Neural cell (in vitro differentiated cells): ENCODE measurements at regions not wholly inside any gene's neighbourhood (a gene's known extent, or its start where the extent isn't known, plus 50 kb on each side); places are given as distances from the start of the nearest gene placed in this dataset.

Source experiments
- H2AFZ ChIP-seq: fragments of 200-600, 300-800 bp; sonication (generic), shearing (Covaris generic); 2 replicates; pipeline ENCODE4 v1.6.0; 2014; ENCODE audit warnings: low read depth, mild to moderate bottlenecking, antibody characterized with exemption, low read length, moderate library complexity
- H3F3A ChIP-seq: fragments of 200-600 bp; shearing (Covaris generic); 2 replicates; pipeline ENCODE4 v1.6.1; 2016; ENCODE audit warnings: mild to moderate bottlenecking, moderate library complexity, mixed read lengths, antibody characterized with exemption, low read length; ENCODE audit not compliant: insufficient read depth, poor library complexity, severe bottlenecking
- H3K27ac ChIP-seq: fragments of 200-600, 300-800 bp; sonication (generic), shearing (Covaris generic); 2 replicates; pipeline ENCODE4 v1.5.1; 2014; ENCODE audit warnings: mild to moderate bottlenecking, low read length, moderate library complexity
- H3K27me3 ChIP-seq: fragments of 300-800, 200-600 bp; sonication (generic), shearing (Covaris generic); 2 replicates; pipeline ENCODE4 v1.6.0; 2014; ENCODE audit warnings: mild to moderate bottlenecking, low read depth, low read length, moderate library complexity; ENCODE audit not compliant: insufficient read depth
- H3K36me3 ChIP-seq: fragments of 300-800, 200-600 bp; sonication (generic), shearing (Covaris generic); 2 replicates; pipeline ENCODE4 v1.5.1; 2014; ENCODE audit warnings: mild to moderate bottlenecking, antibody characterized with exemption, low read length, moderate library complexity; ENCODE audit not compliant: insufficient read depth
- H3K4me2 ChIP-seq: fragments of 300-800, 200-600 bp; sonication (generic), shearing (Covaris generic); 2 replicates; pipeline ENCODE4 v1.6.0; 2014; ENCODE audit warnings: mild to moderate bottlenecking, low read length
- H3K4me3 ChIP-seq: fragments of 300-800, 200-600 bp; sonication (generic), shearing (Covaris generic); 2 replicates; pipeline ENCODE4 v1.5.1; 2014; ENCODE audit warnings: mild to moderate bottlenecking, low read length, moderate library complexity
- H3K79me2 ChIP-seq: fragments of 200-600 bp; shearing (Covaris generic); replicated peaks from 2 replicates; pipeline ENCODE4 v1.6.0; 2014; ENCODE audit warnings: mild to moderate bottlenecking, low read length, moderate library complexity; ENCODE audit not compliant: insufficient read depth
- H3K9ac ChIP-seq: fragments of 300-800, 200-600 bp; sonication (generic), shearing (Covaris generic); 2 replicates; pipeline ENCODE4 v1.6.1; 2016; ENCODE audit warnings: mild to moderate bottlenecking, low read length, mixed read lengths
- H3K9me2 ChIP-seq: fragments of 200-600 bp; shearing (Covaris generic); 2 replicates; pipeline ENCODE4 v1.6.1; 2016; ENCODE audit warnings: mild to moderate bottlenecking, low read length, mixed read lengths; ENCODE audit not compliant: insufficient read depth
- H3K9me3 ChIP-seq: fragments of 200-600, 300-800 bp; sonication (generic), shearing (Covaris generic); 2 replicates; pipeline ENCODE4 v1.6.1; 2016; ENCODE audit warnings: mild to moderate bottlenecking, mixed run types, low read length, moderate library complexity, mixed read lengths
- H4K20me1 ChIP-seq: fragments of 200-600 bp; shearing (Covaris generic); 2 replicates; pipeline ENCODE4 v1.6.1; 2016; ENCODE audit warnings: mild to moderate bottlenecking, mixed run types; ENCODE audit not compliant: insufficient read depth
- EP300 ChIP-seq: fragments of 450-650 bp; conservative IDR thresholded peaks from 2 replicates; pipeline ENCODE4 v1.6.1; 2014; ENCODE audit warnings: antibody characterized with exemption, mild to moderate bottlenecking, moderate library complexity; ENCODE audit not compliant: poor library complexity, severe bottlenecking
- EZH2 ChIP-seq: fragments of 200-600, 300-800 bp; shearing (Covaris generic), sonication (generic); IDR thresholded peaks from 2 replicates; pipeline ENCODE4 v1.6.1; 2014; ENCODE audit warnings: antibody characterized with exemption, low read length, borderline replicate concordance, mild to moderate bottlenecking; ENCODE audit not compliant: insufficient read depth, poor library complexity, severe bottlenecking
- MXI1 ChIP-seq: fragments of 450-650 bp; conservative IDR thresholded peaks from 2 replicates; pipeline ENCODE4 v1.6.1; 2014; ENCODE audit warnings: antibody characterized with exemption, mild to moderate bottlenecking; ENCODE audit not compliant: poor library complexity, severe bottlenecking
- RAD21 ChIP-seq: fragments of 450-650 bp; conservative IDR thresholded peaks from 2 replicates; pipeline ENCODE4 v1.6.1; 2014; ENCODE audit warnings: antibody characterized with exemption, mild to moderate bottlenecking, moderate library complexity
- SMC3 ChIP-seq: fragments of 450-650 bp; conservative IDR thresholded peaks from 2 replicates; pipeline ENCODE4 v1.6.1; 2014; ENCODE audit warnings: antibody characterized with exemption, mild to moderate bottlenecking, moderate library complexity; ENCODE audit not compliant: poor library complexity
- TAF1 ChIP-seq: IDR thresholded peaks from 2 replicates; pipeline ENCODE4 v1.6.1; 2012; ENCODE audit warnings: low read depth
- TF ChIP-seq, protein P1 (sequence below): fragments of 450-650 bp; IDR thresholded peaks from 2 replicates; pipeline ENCODE4 v1.5.1; 2014; ENCODE audit warnings: antibody characterized with exemption, mild to moderate bottlenecking, moderate library complexity; ENCODE audit not compliant: poor library complexity, severe bottlenecking
- TF ChIP-seq, protein P2 (sequence below): IDR thresholded peaks from 2 replicates; pipeline ENCODE4 v1.6.1; 2012; ENCODE audit warnings: borderline replicate concordance

DNA sequence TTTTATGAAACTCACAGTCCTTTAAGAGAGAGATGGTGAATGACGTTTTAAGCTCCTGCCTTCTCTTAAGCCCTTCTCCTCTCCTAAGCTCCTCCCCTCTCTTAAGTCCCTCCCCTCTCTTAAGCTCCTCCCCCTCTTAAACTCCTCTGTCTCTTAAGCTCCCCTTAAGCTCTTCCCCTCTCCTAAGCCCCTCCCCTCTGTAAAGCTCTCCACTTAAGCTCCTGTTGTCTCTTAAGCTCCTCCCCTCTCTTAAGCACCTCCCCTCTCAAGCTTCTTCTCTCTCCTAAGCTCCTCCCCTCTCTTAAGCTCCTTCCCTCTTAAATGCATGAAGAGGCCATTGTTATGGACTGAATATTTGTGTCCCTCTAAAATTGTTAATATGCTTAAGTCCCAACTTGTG lies 1180.6 kb upstream of the AUTS2 start:
- Histone ChIP-seq H4K20me1 (no peaks in the 10 kb centered on the region), H3K9me2 (no peaks in the 10 kb centered on the region), H3K27me3 (no peaks in the 10 kb centered on the region), H2AFZ (no peak overlapping the region), H3K9me3 (no peaks in the 10 kb centered on the region), H3K27ac (no peak overlapping the region), H3K4me3 (no peak overlapping the region), H3K4me2 (no peak overlapping the region), H3K9ac (no peak overlapping the region), H3K36me3 (no peaks in the 10 kb centered on the region), H3F3A (no peaks in the 10 kb centered on the region), H3K79me2 (no peaks in the 10 kb centered on the region)
- TF ChIP-seq, protein P1, sequence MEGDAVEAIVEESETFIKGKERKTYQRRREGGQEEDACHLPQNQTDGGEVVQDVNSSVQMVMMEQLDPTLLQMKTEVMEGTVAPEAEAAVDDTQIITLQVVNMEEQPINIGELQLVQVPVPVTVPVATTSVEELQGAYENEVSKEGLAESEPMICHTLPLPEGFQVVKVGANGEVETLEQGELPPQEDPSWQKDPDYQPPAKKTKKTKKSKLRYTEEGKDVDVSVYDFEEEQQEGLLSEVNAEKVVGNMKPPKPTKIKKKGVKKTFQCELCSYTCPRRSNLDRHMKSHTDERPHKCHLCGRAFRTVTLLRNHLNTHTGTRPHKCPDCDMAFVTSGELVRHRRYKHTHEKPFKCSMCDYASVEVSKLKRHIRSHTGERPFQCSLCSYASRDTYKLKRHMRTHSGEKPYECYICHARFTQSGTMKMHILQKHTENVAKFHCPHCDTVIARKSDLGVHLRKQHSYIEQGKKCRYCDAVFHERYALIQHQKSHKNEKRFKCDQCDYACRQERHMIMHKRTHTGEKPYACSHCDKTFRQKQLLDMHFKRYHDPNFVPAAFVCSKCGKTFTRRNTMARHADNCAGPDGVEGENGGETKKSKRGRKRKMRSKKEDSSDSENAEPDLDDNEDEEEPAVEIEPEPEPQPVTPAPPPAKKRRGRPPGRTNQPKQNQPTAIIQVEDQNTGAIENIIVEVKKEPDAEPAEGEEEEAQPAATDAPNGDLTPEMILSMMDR, result no peak
- TF ChIP-seq TAF1, result no peak
- TF ChIP-seq RAD21, result no peak
- TF ChIP-seq, protein P2, sequence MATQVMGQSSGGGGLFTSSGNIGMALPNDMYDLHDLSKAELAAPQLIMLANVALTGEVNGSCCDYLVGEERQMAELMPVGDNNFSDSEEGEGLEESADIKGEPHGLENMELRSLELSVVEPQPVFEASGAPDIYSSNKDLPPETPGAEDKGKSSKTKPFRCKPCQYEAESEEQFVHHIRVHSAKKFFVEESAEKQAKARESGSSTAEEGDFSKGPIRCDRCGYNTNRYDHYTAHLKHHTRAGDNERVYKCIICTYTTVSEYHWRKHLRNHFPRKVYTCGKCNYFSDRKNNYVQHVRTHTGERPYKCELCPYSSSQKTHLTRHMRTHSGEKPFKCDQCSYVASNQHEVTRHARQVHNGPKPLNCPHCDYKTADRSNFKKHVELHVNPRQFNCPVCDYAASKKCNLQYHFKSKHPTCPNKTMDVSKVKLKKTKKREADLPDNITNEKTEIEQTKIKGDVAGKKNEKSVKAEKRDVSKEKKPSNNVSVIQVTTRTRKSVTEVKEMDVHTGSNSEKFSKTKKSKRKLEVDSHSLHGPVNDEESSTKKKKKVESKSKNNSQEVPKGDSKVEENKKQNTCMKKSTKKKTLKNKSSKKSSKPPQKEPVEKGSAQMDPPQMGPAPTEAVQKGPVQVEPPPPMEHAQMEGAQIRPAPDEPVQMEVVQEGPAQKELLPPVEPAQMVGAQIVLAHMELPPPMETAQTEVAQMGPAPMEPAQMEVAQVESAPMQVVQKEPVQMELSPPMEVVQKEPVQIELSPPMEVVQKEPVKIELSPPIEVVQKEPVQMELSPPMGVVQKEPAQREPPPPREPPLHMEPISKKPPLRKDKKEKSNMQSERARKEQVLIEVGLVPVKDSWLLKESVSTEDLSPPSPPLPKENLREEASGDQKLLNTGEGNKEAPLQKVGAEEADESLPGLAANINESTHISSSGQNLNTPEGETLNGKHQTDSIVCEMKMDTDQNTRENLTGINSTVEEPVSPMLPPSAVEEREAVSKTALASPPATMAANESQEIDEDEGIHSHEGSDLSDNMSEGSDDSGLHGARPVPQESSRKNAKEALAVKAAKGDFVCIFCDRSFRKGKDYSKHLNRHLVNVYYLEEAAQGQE, result no peak

DNA sequence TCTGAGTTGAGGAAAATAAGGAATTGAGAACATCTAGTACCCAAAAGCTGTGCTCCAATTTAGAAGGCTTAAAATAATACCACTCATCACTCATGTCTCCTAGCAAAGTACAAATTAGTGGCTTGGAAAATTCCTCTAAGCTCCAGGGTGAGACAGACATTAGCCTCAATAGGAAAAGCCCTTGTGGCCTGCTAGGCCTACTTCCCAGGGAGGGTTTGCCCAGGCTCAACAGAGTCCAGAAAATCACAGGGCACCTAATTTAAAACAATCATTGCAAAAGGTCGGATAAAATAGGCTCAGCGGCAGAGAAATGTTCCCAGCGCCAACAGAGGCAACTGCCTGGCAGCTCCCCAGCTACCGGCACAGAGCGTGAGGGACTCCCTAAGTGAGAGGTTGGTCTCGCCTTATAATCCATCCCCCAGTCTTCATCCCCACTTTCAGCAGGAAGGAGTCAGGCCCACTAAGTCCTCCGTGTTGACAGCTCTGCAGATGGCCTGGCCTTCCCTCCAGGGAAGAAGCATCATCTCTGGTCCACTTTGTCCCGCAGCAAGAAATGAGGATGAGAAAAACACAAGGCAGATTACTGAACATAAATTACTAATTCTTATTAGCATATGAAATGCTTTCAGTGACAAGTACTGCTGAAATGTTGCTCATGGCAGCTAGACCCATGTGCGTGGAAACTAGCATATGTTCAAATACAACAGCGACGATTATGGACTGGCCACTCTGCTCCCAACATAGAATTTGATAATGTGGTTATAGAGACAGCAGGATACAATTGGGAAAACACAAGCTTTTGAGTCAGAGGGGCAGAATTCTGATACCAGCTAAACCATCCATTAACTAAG lies 1177.7 kb upstream of the AUTS2 start:
- H2AFZ ChIP-seq, result no peak overlapping the region
- H3K9me3 ChIP-seq, result no peaks in the 10 kb centered on the region
- H3F3A ChIP-seq, result no peaks in the 10 kb centered on the region
- H3K27me3 ChIP-seq, result no peaks in the 10 kb centered on the region
- no peaks in the 10 kb centered on the region for H3K79me2 ChIP-seq
- no peak overlapping the region for H3K4me3 ChIP-seq
- H3K36me3 ChIP-seq, result no peaks in the 10 kb centered on the region
- H3K9ac ChIP-seq, result no peak overlapping the region
- no peak overlapping the region for H3K27ac ChIP-seq
- TF ChIP-seq EP300 (no peak), SMC3 (no peak), RAD21 (no peak), MXI1 (no peak), TAF1 (no peak), EZH2 (no peak)
- TF ChIP-seq, protein P1, result no peak
- TF ChIP-seq, protein P2, result no peak
- no peaks in the 10 kb centered on the region for H3K9me2 ChIP-seq
- no peaks in the 10 kb centered on the region for H4K20me1 ChIP-seq
- H3K4me2 ChIP-seq, result no peak overlapping the region
